ENCODE measurements at regions not wholly inside any gene's neighbourhood (a gene's known extent, or its start where the extent isn't known, plus 50 kb on each side); places are given as distances from the start of the nearest gene placed in this dataset.

GRCh38 chr9:107108342-107109130 is 174.5 kb upstream of the RAD23B start (continued):
- TF ChIP-seq CHD7 (IDR thresholded peaks at IDR 0.05; ENCODE audit: insufficient replicate concordance, low read length): no peak
- no peak for TF ChIP-seq YY1 (IDR thresholded peaks at IDR 0.05; ENCODE audit: low read depth, low read length)
- no peak for TF ChIP-seq JUN (IDR thresholded peaks at IDR 0.05; ENCODE audit: low read depth, low read length)
- TF ChIP-seq BACH1 (IDR thresholded peaks at IDR 0.05; ENCODE audit: low read length): no peak
- TF ChIP-seq SIN3A (conservative IDR thresholded peaks at IDR 0.05 in 1 of 2, IDR thresholded peaks at IDR 0.05 in 1 of 2; ENCODE audit: low read depth in 1 of 2, low read length in 2 of 2): no peak
- TF ChIP-seq MAFK (IDR thresholded peaks at IDR 0.05; ENCODE audit: low read depth, low read length): no peak
- no peak for TF ChIP-seq RNF2 (IDR thresholded peaks at IDR 0.05; ENCODE audit: borderline replicate concordance, low read depth, low read length, missing control alignments, poor library complexity, severe bottlenecking)
- no peak for TF ChIP-seq TBP (IDR thresholded peaks at IDR 0.05; ENCODE audit: low read depth, low read length)
- TF ChIP-seq NRF1 (IDR thresholded peaks at IDR 0.05; ENCODE audit: low read depth, low read length): no peak
